GM19438 (cell line): ENCODE measurements at regions not wholly inside any gene's neighbourhood (a gene's known extent, or its start where the extent isn't known, plus 50 kb on each side); places are given as distances from the start of the nearest gene placed in this dataset.
"Not testable (repeated sequence)": the region's sequence is repeated elsewhere in the genome, so short reads cannot be mapped to it uniquely, and the experiment has no call there.

Experiments
- ATAC-seq: cut with Tn5 transposase; IDR thresholded peaks from one replicate; pipeline ENCODE4 v1.9.1; 2021; ENCODE audit warnings: low read depth; ENCODE audit not compliant: unreplicated experiment

GRCh38 chr2:38243186-38243880 lies 133.7 kb downstream of the ATL2 start:
- ATAC-seq: no peak

DNA sequence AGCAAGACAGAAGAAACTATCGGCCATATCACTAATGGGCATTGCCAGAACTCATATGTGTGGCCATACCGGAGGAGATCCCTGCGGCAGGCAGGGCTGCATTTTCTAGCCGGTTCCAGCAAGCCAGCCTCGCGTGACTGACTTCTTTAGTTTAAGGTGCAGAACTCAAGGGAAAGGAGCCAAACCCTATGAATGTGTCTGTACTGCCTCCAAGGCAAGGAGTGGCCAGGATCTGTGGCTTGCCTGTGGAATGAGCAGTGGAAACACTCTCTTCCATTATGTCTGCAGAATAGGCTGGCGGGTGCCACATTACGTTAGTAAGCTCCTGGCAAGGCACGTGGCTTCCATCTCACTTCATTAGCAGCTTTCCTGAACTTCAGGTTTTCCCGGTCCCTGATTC lies 137.6 kb downstream of the ATL2 start:
- ATAC-seq: no peak

- not testable (repeated sequence) for ATAC-seq
Observed at GRCh38 chr2:38238705-38239104, 138.4 kb downstream of the ATL2 start.

DNA sequence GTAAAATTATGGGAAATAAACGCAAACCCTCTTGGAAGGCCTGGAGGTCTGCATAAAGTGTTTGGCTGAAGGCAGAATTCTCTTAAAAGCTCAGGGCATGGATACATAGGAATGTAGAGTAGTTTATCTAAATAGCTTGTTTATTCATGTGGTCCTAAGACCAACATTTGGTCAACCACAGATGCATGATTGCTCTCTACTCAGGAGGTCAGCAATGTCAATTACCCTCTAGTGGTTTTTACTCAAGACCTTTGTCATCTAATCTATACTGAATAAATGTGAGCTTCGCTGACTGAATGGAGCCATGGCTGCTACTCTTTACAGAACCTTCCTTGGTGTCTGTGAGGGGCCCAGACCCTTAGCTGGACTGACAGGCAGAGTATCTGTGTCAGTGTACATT lies 139.8 kb downstream of the ATL2 start:
- no peak for ATAC-seq

GRCh38 chr2:38233231-38233983 lies 143.7 kb downstream of the ATL2 start:
- ATAC-seq: no peak

GRCh38 chr2:38232454-38232853 lies 144.6 kb downstream of the ATL2 start:
- no peak for ATAC-seq

GRCh38 chr2:38230756-38231155 lies 146.3 kb downstream of the ATL2 start:
- no peak for ATAC-seq

- ATAC-seq: no peak
Observed at GRCh38 chr2:38228753-38229152, 148.3 kb downstream of the ATL2 start.

DNA sequence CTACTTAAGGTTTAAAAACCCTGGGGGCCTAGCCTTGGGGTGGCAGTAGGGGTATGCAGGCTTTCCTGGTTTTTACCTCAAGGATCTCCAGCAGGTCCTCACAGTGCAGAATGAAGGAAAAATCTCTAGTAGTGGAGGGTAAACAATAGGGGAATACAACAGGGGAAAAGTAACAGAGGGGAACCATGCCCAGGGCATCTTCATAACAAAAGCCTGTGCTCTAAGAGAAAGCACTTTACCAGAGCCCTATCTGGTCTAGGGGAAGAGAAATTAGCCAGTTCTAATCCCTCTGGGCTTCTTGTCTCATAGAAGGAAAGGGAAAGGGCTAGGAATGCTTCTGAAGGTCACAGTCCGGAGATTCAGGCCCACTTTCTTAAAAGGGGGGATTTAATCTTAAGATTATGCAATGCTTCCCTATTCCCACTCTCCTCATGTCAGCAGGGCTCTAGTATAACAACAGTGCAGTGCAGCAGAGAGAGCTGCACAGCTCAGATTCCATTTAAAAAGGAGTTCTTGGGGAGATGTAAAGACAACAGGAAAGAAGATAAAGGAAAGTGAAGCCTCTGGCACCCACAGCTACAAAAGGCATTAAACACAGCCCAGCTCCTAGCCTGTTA lies 149.0 kb upstream of the CYP1B1 start:
- no peak for ATAC-seq

GRCh38 chr2:38224181-38224580 lies 148.2 kb upstream of the CYP1B1 start:
- ATAC-seq: no peak

- ATAC-seq: no peak
Observed at GRCh38 chr2:38223256-38223655, 147.3 kb upstream of the CYP1B1 start.

DNA sequence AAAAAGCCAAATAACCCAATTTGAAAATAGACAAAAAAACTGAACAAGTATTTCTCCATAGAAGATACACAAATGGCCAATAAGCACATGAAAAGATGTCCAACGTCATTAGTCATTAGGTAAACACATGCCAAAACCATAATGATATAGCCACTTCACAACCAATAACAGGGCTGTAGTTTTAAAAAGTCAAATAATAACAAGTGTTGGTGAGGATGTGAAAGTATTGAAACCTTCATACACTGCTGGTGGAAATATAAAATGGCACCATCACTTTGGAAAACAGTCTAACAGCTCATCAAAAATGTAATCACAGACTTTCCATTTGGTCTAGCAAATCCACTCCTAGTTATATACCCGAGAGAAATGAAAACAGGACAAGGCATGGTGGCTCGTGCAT lies 144.2 kb upstream of the CYP1B1 start:
- no peak for ATAC-seq

- ATAC-seq: no peak
Observed at GRCh38 chr2:38218995-38219394, 143.0 kb upstream of the CYP1B1 start.

DNA sequence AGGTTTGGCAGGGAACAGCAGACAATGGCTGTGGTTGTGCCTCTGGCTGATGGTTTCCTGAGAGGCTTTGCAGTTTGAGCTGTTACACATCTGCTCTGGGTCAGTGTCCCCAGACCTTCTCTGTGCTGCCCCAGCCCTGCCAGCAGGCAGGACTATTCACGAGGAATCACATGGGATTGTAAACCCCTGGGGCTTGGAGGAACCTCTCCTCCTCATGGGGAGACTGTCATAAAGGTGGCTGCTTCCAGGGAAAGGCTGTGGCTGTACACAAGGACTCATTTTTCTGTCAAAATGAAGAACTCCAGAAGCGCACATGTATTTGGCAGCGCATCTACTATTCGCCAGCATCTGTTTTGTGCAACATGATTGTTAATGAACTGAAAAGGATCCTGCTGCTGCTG lies 142.6 kb upstream of the CYP1B1 start:
- ATAC-seq: no peak

DNA sequence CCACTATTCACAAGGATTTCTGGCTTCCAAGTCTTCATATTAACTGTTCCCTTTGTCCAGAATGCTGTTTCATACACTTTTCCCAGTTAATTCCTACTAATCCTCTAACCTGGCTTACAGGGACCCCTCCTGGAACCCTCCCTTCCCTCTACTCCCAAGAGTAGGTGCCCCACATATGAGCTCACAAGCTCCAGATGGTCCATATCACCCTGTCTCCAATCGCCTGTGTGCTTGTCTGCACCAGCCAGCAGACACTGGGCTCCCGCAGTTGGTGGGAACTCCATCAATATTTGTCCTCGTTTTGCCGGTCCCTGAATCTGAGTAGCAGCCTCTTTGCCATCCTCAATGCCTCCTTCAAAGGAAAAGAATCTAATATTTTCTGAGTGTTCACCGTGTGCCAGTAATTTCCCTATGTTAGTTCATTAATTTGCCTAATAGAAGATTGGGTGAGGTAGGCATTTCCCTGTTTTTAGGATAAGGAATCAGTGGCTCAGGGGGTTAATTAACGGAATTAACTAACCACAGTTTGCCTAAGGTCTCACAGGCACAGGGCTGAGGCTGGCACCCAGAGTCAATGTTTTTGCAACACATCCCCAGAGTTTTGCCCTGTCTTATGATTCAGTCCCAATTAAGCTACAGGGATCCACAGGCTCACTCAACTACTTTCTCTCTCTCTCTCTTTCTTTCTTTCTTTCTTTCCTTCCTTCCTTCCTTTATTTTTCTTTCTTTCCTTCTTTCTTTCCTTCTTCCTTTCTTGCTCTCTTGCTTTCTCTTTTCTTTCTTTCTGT lies 141.6 kb upstream of the CYP1B1 start:
- ATAC-seq: no peak

DNA sequence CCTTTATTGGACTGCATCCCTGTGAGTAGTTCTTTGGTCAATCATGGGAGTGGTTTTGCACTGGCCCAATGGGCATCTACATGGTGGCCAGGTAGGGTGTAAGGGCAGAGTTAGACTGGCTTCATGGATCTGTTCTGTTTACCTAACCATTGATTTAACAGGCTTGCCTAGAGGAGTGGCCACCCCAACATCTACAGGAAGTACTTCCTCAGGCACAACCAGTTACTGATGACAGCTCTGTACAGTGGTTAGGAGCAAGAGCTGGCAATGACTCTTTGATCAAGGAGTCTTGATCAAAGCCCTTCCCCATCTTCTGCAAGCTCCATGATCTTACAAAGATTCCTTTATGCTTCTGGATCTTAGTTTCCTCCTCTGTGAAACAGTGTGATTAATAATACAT lies 140.9 kb upstream of the CYP1B1 start:
- ATAC-seq: no peak

- no peak for ATAC-seq
Observed at GRCh38 chr2:38215993-38216392, 140.0 kb upstream of the CYP1B1 start.

DNA sequence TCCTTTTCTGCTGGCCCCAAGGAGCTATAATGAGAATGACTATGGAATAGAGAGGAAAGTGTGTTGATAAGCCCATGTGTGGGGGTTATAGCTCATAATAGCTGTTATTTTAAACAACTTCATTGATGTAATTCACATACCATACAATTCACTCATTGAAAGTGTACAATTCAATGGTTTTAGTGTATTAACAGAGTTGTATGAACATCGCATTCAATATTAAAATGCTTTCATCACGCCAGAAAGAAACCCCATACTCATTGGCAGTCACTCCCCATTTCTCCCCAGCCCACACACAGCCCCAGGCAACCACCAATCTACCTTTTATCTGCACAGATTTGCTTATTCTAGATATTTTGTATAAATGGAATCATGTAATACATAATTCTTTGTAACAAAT lies 139.6 kb upstream of the CYP1B1 start:
- no peak for ATAC-seq

DNA sequence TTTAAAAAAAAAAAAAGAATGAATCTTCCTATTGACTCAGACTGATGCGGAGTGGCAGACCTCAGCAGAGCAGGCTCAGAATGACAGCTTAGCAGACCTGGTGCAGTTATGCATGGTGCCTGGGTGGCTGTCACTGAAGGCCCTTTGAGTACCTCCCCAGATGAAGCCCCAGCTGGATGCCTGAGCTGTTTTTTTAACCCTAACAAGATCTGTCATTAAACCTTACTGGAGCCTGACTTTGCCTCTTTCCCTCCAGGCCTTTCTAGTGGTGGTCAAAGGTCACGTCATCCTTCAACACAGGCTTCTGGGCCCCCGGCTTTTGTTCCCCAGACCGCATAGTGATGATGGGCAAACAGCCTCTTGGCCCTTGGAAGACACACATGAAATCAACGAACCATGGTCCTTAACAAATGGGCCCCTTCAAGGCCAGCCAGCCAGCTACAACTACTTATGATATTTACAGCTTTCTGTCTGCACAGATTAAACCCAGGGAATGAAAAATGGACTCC lies 138.3 kb upstream of the CYP1B1 start:
- no peak for ATAC-seq

GRCh38 chr2:38213619-38214167 lies 137.7 kb upstream of the CYP1B1 start:
- no peak for ATAC-seq

DNA sequence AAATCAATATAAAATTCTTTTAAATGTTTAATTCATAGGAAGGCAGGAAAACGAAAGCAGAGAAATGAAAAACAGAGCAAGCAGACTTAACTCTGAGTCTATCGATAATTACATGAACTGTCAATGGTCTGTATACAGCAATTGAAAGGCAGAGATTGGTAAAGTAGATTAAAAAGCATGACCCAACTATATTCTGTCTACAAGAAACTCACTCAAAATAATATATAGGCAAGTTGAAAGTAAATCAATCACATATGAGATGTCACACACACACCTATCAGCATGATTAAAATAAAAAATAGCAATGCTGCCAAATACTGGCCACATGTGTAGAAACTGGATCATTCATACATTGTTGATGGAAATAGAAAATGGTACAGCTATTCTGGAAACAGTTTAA lies 136.4 kb upstream of the CYP1B1 start:
- ATAC-seq: no peak
